ENCODE measurements at regions not wholly inside any gene's neighbourhood (a gene's known extent, or its start where the extent isn't known, plus 50 kb on each side); places are given as distances from the start of the nearest gene placed in this dataset.

- TF ChIP-seq POLR2A (IDR thresholded peaks at IDR 0.05; ENCODE audit: control extremely low read depth in 1 of 2, low read depth in 2 of 2, low read length in 2 of 2) (no peak), SP2 (IDR thresholded peaks at IDR 0.05; ENCODE audit: low read length) (no peak), MAFK (IDR thresholded peaks at IDR 0.05; ENCODE audit: low read depth, low read length) (no peak), KDM4A (IDR thresholded peaks at IDR 0.05; ENCODE audit: low read depth, low read length, severe bottlenecking) (no peak)
Observed at GRCh38 chr16:66295761-66296546, 70.5 kb upstream of the CDH5 start (continued).

Data from H1 (cell line).